HG03565 (cell line): ENCODE measurements at regions not wholly inside any gene's neighbourhood (a gene's known extent, or its start where the extent isn't known, plus 50 kb on each side); places are given as distances from the start of the nearest gene placed in this dataset.
"Not testable (repeated sequence)": the region's sequence is repeated elsewhere in the genome, so short reads cannot be mapped to it uniquely, and the experiment has no call there.

ENCODE experiments used
- ATAC-seq: cut with Tn5 transposase; IDR thresholded peaks from one replicate; pipeline ENCODE4 v1.9.1; 2021; ENCODE audit warnings: mild to moderate bottlenecking, moderate library complexity; ENCODE audit not compliant: unreplicated experiment

GRCh38 chr13:80889829-80890228 is 548.9 kb upstream of the SPRY2 start:
- no peak for ATAC-seq

DNA sequence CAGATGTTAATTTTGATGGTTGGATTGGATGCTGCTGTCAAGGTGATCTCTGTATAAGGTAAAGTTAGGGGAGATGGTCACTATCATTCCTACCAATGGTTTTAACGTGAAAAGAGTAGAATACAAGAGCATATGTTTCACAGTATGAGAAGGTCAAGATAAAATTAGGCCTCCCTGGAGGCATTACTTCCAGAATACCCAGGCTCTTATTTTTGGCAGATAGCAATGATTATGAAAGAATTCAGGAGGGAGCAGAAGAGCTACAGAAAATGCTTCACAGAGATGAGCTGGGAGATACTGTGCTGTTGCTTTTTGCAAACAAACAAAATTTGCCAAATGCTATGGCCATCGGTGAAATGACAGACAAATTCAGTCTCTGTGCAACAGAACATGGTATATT is 547.5 kb upstream of the SPRY2 start:
- no peak for ATAC-seq

GRCh38 chr13:80884056-80884785 is 543.3 kb upstream of the SPRY2 start:
- ATAC-seq, result no peak

GRCh38 chr13:80883545-80883944 is 542.6 kb upstream of the SPRY2 start:
- ATAC-seq, result no peak

- no peak for ATAC-seq
Measured at GRCh38 chr13:80881942-80882445, 541.1 kb upstream of the SPRY2 start.

GRCh38 chr13:80881495-80881894 is 540.6 kb upstream of the SPRY2 start:
- ATAC-seq, result no peak

- ATAC-seq, result no peak
Measured at GRCh38 chr13:80881034-80881433, 540.1 kb upstream of the SPRY2 start.

- no peak for ATAC-seq
Measured at GRCh38 chr13:80877944-80878241, 537.0 kb upstream of the SPRY2 start.

DNA sequence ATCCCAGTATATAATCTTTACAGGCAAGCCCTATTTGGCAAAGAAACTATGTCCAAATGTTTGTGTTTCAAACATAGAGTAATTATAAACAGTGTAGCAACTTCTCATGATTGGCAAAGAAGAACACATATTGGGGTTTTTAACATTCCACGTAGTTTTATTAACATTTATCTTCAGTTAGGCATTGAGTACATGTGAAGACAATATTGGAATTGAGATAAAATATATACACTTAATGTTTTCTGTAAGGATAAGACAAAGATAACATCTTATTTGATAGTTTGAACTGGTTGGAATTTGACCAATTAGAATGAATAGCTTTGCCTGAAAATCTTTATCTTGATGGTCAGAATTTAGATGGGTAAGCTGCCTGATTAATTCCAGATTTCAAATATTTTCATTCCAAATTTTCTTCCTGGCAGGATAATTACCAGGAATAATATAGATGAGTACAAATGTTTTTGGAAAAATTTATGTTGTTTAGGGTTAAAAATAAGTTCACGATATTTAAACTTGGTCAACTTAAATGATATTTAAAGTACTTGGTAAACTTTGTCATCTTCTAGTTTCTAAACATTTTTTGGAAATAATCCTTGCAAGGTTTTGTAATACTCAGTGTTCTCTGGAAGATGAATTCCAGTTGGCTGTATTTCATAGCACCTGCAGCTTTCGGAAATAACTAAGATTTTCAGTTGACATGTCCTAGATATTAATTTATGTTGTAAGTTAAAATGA is 536.5 kb upstream of the SPRY2 start:
- no peak for ATAC-seq

GRCh38 chr13:80873589-80873988 is 532.7 kb upstream of the SPRY2 start:
- peak; percentile 98 for ATAC-seq

DNA sequence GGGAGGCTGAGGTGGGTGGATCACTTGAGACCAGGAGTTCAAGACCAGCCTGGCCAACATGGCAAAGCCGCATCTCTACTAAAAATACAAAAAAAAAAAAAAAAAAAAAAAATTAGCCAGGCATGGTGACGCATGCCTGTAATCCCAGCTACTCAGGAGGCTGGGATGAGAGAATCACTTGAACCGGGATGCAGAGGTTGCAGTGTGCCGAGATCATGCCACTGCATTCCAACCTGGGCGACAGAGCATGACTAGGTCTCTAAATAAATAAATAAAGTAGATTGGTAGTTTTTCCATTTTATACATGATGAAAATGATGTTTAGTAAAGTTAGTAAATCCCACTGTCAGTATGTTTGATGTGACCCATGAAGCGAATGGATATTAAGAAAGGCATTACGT is 531.0 kb upstream of the SPRY2 start:
- not testable (repeated sequence) for ATAC-seq

DNA sequence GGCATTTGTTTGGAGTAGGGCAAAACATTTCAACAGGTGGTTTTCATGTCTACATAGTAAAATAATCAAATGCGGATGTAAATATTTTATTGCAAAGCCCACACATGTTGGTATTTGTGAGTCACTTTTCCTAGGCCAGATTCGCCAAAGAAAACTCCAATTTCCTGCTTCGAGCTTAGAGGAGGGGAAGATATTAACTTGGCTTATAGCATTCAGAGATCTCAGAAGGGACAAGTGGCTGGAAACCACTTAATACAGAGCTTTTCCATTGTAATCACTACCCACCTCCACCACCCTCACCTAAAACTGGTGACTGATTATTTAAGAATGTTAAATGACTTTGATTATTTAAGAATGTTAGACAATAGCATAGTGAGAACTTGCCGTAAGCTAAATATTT is 530.6 kb upstream of the SPRY2 start:
- ATAC-seq, result no peak

- ATAC-seq, result no peak
Measured at GRCh38 chr13:80870186-80870585, 529.3 kb upstream of the SPRY2 start.

GRCh38 chr13:80866921-80867320 is 526.0 kb upstream of the SPRY2 start:
- ATAC-seq, result no peak

GRCh38 chr13:80865329-80865728 is 524.4 kb upstream of the SPRY2 start:
- no peak for ATAC-seq

GRCh38 chr13:80862456-80862855 is 521.5 kb upstream of the SPRY2 start:
- no peak for ATAC-seq

DNA sequence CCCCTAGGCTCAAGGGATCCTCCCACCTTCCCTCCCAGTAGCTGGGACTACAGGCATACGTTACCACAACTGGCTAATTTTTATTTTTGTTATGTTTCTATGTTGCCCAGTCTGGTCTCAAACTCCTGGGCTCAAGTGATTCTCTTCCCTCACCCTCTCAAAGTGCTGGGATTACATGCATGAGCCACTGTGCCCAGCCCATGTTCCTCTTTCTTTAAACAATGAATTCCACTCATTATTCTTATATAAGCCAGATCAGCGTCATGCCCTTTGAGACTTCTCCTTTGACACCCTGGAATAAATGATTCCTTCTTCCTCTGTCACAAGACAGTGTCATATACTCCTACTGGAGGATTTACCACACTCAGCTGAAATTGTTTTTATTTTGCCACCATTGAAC is 519.9 kb upstream of the SPRY2 start:
- ATAC-seq, result no peak

- ATAC-seq, result no peak
Measured at GRCh38 chr13:80858131-80858530, 517.2 kb upstream of the SPRY2 start.

DNA sequence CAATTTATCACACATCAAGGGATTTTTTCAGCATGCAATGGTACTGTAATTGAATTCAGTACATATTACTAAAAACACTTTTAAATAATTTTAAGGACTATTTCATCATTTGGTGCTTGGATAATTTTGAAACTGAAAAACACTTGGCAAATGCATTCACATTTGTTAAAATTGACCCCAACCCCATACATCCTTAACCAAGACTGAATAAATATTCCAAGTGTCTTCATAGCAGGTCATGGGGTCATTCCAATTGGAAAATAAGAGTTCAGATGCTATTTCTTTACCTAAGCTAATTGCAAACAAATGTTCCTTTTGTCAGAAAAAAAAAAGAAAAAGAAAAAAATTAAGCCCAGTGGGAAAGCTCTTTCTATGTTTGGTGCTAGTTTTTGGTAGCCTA is 516.4 kb upstream of the SPRY2 start:
- ATAC-seq, result no peak

GRCh38 chr13:80850771-80851170 is 509.8 kb upstream of the SPRY2 start:
- ATAC-seq, result no peak

- no peak for ATAC-seq
Measured at GRCh38 chr13:80844164-80844563, 503.2 kb upstream of the SPRY2 start.

GRCh38 chr13:80841414-80841813 is 500.5 kb upstream of the SPRY2 start:
- ATAC-seq, result no peak
